Spleen (tissue), 11 donors: ENCODE measurements at regions not wholly inside any gene's neighbourhood (a gene's known extent, or its start where the extent isn't known, plus 50 kb on each side); places are given as distances from the start of the nearest gene placed in this dataset.

Source experiments
- DNase-seq: peaks from one replicate; pipeline ENCODE4 v3.0.0-alpha.2; 2020
- H3K27ac ChIP-seq, 8 donors: fragments of 200-600 bp; sonication (generic) in 7 of 8; 1 replicate in 4 of 8; 2 replicates in 4 of 8; pipeline versions ENCODE4 v1.5.0 to v1.8.0; 2016 to 2021; ENCODE audit warnings: inconsistent platforms in 4 of 8, mild to moderate bottlenecking in 4 of 8, moderate library complexity in 1 of 8
- H3K27me3 ChIP-seq, 7 donors: fragments of 200-600 bp; sonication (generic) in 6 of 7; replicated peaks in 1 of 7; 1 replicate in 4 of 7; 2 replicates in 3 of 7; pipeline versions ENCODE4 v1.5.0 to v1.8.0; 2016 to 2021; ENCODE audit warnings: inconsistent platforms in 3 of 7, mild to moderate bottlenecking in 1 of 7
- H3K36me3 ChIP-seq, 6 donors: fragments of 200-600 bp; sonication (generic) in 5 of 6; 1 replicate in 4 of 6; 2 replicates in 2 of 6; pipeline versions ENCODE4 v1.5.0 to v1.8.0; 2016 to 2021; ENCODE audit warnings: inconsistent platforms in 2 of 6
- H3K4me1 ChIP-seq, 6 donors: fragments of 200-600 bp; sonication (generic) in 5 of 6; 1 replicate in 3 of 6; 2 replicates in 3 of 6; pipeline versions ENCODE4 v1.5.0 to v1.8.0; 2016 to 2021; ENCODE audit warnings: inconsistent platforms in 3 of 6
- H3K4me3 ChIP-seq, 8 donors: fragments of 200-600 bp; sonication (generic) in 7 of 8; 1 replicate in 4 of 8; 2 replicates in 4 of 8; pipeline versions ENCODE4 v1.5.0 to v1.8.0; 2016 to 2021; ENCODE audit warnings: inconsistent platforms in 4 of 8, mild to moderate bottlenecking in 4 of 8, moderate library complexity in 2 of 8
- H3K9me3 ChIP-seq, 8 donors: fragments of 200-600 bp; sonication (generic) in 7 of 8; 1 replicate in 4 of 8; 2 replicates in 4 of 8; pipeline versions ENCODE4 v1.5.0 to v1.8.0; 2016 to 2021; ENCODE audit warnings: inconsistent platforms in 4 of 8
- CTCF ChIP-seq, 11 experiments: fragments of 200-600 bp in 7 of 11; fragments of 450-650 bp in 4 of 11; sonication (generic) in 4 of 11; IDR thresholded peaks in 8 of 11; conservative IDR thresholded peaks in 3 of 11; 1 replicate in 7 of 11; 2 replicates in 4 of 11; pipeline versions ENCODE4 v1.4.0 to v1.8.0; 2016 to 2021; ENCODE audit warnings: antibody characterized with exemption in 11 of 11, inconsistent platforms in 4 of 11, mild to moderate bottlenecking in 1 of 11
- POLR2A ChIP-seq, 3 donors: fragments of 450-650 bp; IDR thresholded peaks; one replicate each; pipeline ENCODE4 v1.5.1; 2017; ENCODE audit warnings: antibody characterized with exemption in 3 of 3, mild to moderate bottlenecking in 1 of 3
- POLR2AphosphoS5 ChIP-seq, 3 donors: sonication (generic); formaldehyde crosslinking; IDR thresholded peaks; one replicate each; pipeline ENCODE4 v1.5.1; 2017; ENCODE audit warnings: antibody characterized with exemption in 3 of 3
- WGBS, 5 donors: extraction: QIAGEN DNeasy Blood & Tissue Kit in 3 of 5; methylation state at CpG; one replicate each; pipeline versions ENCODE4 v1.1.5 to v1.1.7; 2013 to 2018; 5-methylcytosine and 5-hydroxymethylcytosine counted together
- intact Hi-C: fragments of 100-400 bp; cut with DNase I; formaldehyde crosslinking; loops from one replicate; pipeline ENCODE4 v1.15.0; 2023; ENCODE audit warnings: low total_unique reads
- donor health status: healthy with polysubstance abuse.
- donor health status: DM: no; HTN: no; CAD: no; lungs with moderate emphysema.
- donor health status: DM: no; HTN: no; CAD: no.
- donor health status: Bipolar disorder and iron deficiency.
- donor health status: healthy.
- donor health status: DM: no; HTN: no; CAD: no.
- donor health status: DM: yes; HTN: yes; CAD: no.

- Histone ChIP-seq H3K36me3 (no peaks in the 10 kb centered on the region), H3K27me3 (peaks cover 0 to 3% (median 0%) of the 10 kb centered on the region in 7 donors), H3K4me3 (no peak overlapping the region), H3K9me3 (no peaks in the 10 kb centered on the region), H3K4me1 (no peaks in the 10 kb centered on the region), H3K27ac (no peak overlapping the region)
- 64 to 75% (median 68%) methylated on average over 20 of the region's 20 CpGs for WGBS, 5 donors
- peak in 6 of 11 experiments; percentile 11 to 48 (median 30) for TF ChIP-seq CTCF (IDR thresholded peaks at IDR 0.05 in 8 of 11, conservative IDR thresholded peaks at IDR 0.05 in 3 of 11)
- no peak for TF ChIP-seq POLR2A (IDR thresholded peaks at IDR 0.05)
- intact Hi-C loops: no loop called here
- DNase-seq: no peak
Measured at GRCh38 chr12:107610021-107610859, 75.4 kb upstream of the PWP1 start.

- Histone ChIP-seq H3K36me3 (no peaks in the 10 kb centered on the region), H3K4me1 (no peaks in the 10 kb centered on the region), H3K9me3 (no peaks in the 10 kb centered on the region), H3K27me3 (peaks cover 0 to 3% (median 0%) of the 10 kb centered on the region in 7 donors), H3K27ac (no peak overlapping the region), H3K4me3 (no peak overlapping the region)
- DNase-seq: no peak
- 66 to 86% (median 77%) methylated on average over 19 of the region's 19 CpGs for WGBS, 5 donors
- TF ChIP-seq POLR2A (IDR thresholded peaks at IDR 0.05): no peak
- TF ChIP-seq POLR2AphosphoS5 (IDR thresholded peaks at IDR 0.05): no peak
- no peak for TF ChIP-seq CTCF (IDR thresholded peaks at IDR 0.05 in 8 of 11, conservative IDR thresholded peaks at IDR 0.05 in 3 of 11)
- intact Hi-C loops: no loop called here
Measured at GRCh38 chr12:107612508-107612907, 73.1 kb upstream of the PWP1 start.

GRCh38 chr12:107616941-107617340 is 68.7 kb upstream of the PWP1 start:
- TF ChIP-seq POLR2AphosphoS5 (IDR thresholded peaks at IDR 0.05) (no peak), CTCF (IDR thresholded peaks at IDR 0.05 in 8 of 11, conservative IDR thresholded peaks at IDR 0.05 in 3 of 11) (no peak), POLR2A (IDR thresholded peaks at IDR 0.05) (no peak)
- no peak overlapping the region for H3K27ac ChIP-seq
- intact Hi-C loops: no loop called here
- H3K4me3 ChIP-seq: no peak overlapping the region
- H3K27me3 ChIP-seq: no peaks in the 10 kb centered on the region
- WGBS, 5 donors: 86 to 97% (median 92%) methylated on average over 6 of the region's 6 CpGs
- no peaks in the 10 kb centered on the region for H3K4me1 ChIP-seq
- DNase-seq: no peak
- no peaks in the 10 kb centered on the region for H3K9me3 ChIP-seq
- H3K36me3 ChIP-seq: no peaks in the 10 kb centered on the region

GRCh38 chr12:107618106-107618505 is 67.5 kb upstream of the PWP1 start:
- 86 to 95% (median 92%) methylated on average over 10 to 15 of the region's 15 CpGs for WGBS, 5 donors
- H3K27ac ChIP-seq: no peak overlapping the region
- TF ChIP-seq POLR2AphosphoS5 (IDR thresholded peaks at IDR 0.05) (no peak), POLR2A (IDR thresholded peaks at IDR 0.05) (no peak), CTCF (IDR thresholded peaks at IDR 0.05 in 8 of 11, conservative IDR thresholded peaks at IDR 0.05 in 3 of 11) (no peak)
- no peaks in the 10 kb centered on the region for H3K9me3 ChIP-seq
- intact Hi-C loops: no loop called here
- H3K36me3 ChIP-seq: no peaks in the 10 kb centered on the region
- DNase-seq: no peak
- no peaks in the 10 kb centered on the region for H3K27me3 ChIP-seq
- H3K4me3 ChIP-seq: no peak overlapping the region
- no peaks in the 10 kb centered on the region for H3K4me1 ChIP-seq
